HG03025 (cell line): ENCODE measurements at regions not wholly inside any gene's neighbourhood (a gene's known extent, or its start where the extent isn't known, plus 50 kb on each side); places are given as distances from the start of the nearest gene placed in this dataset.

Source experiments
- ATAC-seq: cut with Tn5 transposase; IDR thresholded peaks from one replicate; pipeline ENCODE4 v1.9.1; 2021; ENCODE audit warnings: mild to moderate bottlenecking, moderate library complexity; ENCODE audit not compliant: unreplicated experiment, low FRiP score

DNA sequence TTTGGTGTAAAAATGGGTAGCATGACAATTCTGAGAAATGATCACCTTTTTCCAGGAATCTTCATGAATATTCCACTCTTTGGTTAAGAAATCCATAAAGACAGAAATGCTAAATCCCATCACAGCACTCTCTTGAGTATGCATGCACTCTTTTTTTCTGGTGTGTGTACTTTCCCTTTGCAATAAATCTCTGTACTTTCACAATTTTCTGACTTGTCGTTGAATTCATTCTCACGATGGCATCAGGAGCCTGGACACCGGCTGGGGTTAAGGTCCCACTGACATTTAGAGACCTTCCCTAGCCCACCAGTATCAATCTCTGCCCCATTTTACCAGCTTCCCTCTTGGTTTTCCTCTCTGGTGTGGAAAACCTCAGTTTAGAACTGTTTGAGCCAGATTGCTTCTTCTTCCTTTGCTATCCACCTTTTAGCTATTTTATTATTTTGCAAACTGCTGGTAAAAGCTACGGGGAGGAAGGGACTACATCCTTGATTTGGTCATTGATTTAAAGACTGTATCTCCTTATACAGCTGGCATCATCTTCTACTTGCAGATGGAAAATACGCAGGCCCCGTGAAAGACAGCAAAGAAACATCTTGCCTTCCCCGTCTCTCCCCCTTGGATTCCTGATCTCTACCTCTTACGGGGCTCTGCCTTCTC lies 59.9 kb upstream of the ZFR start:
- ATAC-seq = no peak

- no peak for ATAC-seq
Observed at GRCh38 chr5:32503261-32503660, 58.7 kb upstream of the ZFR start.

- no peak for ATAC-seq
Observed at GRCh38 chr5:32501071-32502002, 56.8 kb upstream of the ZFR start.

- no peak for ATAC-seq
Observed at GRCh38 chr5:32500181-32500580, 55.6 kb upstream of the ZFR start.

- no peak for ATAC-seq
Observed at GRCh38 chr5:32499261-32499660, 54.7 kb upstream of the ZFR start.

DNA sequence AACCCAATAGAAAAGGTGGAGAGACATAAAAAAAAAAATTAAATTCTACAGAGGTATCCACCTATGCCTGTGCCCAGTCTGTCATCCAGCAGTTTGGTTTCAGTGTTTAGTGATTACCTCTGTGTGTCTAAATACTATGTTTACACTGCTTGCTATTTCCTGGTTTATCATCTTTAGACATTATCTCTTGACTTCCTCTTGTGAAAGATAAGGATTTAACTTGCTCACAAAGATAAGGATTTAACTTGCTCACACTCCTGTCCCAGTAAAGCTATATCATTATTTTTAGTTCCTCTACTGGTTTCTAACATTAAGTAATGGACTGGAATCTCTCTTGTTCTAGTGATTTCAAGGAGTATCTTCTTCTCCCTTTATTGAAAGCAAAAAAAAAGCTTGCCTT lies 53.9 kb upstream of the ZFR start:
- no peak for ATAC-seq

GRCh38 chr5:32496104-32496503 lies 51.6 kb upstream of the ZFR start:
- no peak for ATAC-seq

DNA sequence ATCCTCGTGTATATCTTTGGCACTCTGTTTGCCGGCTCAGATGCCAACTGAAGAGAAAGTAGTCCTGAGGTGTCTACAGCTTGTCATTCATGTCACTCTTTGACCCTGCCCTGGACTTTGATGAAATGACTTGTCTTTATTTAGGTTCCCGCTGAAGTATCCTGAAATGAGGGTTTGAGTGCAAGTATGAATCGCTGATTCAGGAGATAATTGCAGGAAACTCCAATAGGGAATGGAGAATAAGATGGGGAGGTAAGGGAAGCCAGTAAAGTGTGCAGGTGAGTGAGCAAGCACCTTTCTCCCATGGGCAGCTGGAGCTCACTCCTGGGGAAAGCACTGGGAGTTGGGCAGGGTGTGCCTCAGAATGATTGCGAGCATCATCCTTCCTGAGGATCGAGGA lies 50.3 kb upstream of the ZFR start:
- ATAC-seq = no peak
